ENCODE measurements at regions not wholly inside any gene's neighbourhood (a gene's known extent, or its start where the extent isn't known, plus 50 kb on each side); places are given as distances from the start of the nearest gene placed in this dataset.

DNA sequence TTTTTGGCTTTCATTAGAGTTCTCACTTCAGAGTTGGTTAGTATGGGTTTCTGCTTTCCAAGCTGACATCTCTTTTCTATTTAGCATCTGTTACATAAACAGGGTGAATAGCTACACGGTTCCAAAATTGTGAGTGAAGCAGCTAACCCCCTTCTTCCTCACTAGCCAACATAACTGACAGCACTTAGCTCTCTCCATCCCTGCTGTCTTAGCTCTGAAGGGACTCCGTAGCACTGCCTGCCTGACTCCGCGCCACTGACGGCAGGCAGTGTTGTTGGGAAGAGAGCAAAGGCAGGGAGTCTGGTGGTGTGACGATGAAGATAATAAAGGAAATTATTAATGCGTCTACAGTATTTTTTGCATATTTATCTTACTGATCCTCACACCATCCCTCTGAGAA, 247.0 kb downstream of the PTBP2 start:
- TF ChIP-seq POLR2AphosphoS5 (IDR thresholded peaks at IDR 0.05; ENCODE audit: borderline replicate concordance, low read depth, low read length) (no peak), EZH2 (IDR thresholded peaks at IDR 0.05) (no peak)

Measured in SK-N-MC (cell line).